Pancreas (tissue), 10 donors: ENCODE measurements at regions not wholly inside any gene's neighbourhood (a gene's known extent, or its start where the extent isn't known, plus 50 kb on each side); places are given as distances from the start of the nearest gene placed in this dataset.

Source experiments
- ATAC-seq, 4 donors: fragments of 200-7000 bp; cut with Tn5 transposase; one replicate each; pipeline versions ENCODE4 v1.8.0 to v1.9.1; 2020; ENCODE audit warnings: mild to moderate bottlenecking in 4 of 4, moderate library complexity in 4 of 4
- DNase-seq, 6 donors: peaks; one replicate each; pipeline ENCODE4 v3.0.0-alpha.2; 2020
- FAIRE-seq: peaks from 2 replicates; lab custom pipeline; 2012; peaks lifted over from hg19 to GRCh38; lab: Jason Lieb, UNC
- H3K27ac ChIP-seq, 4 donors: fragments of 200-600 bp; sonication (generic); 1 replicate in 3 of 4; 2 replicates in 1 of 4; pipeline versions ENCODE4 v1.5.0 to v1.8.0; 2020
- H3K27me3 ChIP-seq, 4 donors: fragments of 200-600 bp; one replicate each; pipeline ENCODE4 v1.8.0; 2021
- H3K36me3 ChIP-seq, 3 donors: fragments of 200-600 bp; sonication (generic) in 1 of 3; one replicate each; pipeline versions ENCODE4 v1.5.0 to v1.8.0; 2020 to 2021
- H3K4me1 ChIP-seq, 3 donors: fragments of 200-600 bp; one replicate each; pipeline ENCODE4 v1.8.0; 2021
- H3K4me3 ChIP-seq, 4 donors: fragments of 200-600 bp; sonication (generic) in 2 of 4; one replicate each; pipeline versions ENCODE4 v1.5.0 to v1.8.0; 2020 to 2021
- H3K9me3 ChIP-seq, 4 donors: fragments of 200-600 bp; one replicate each; pipeline ENCODE4 v1.8.0; 2021
- WGBS, 2 donors: extraction: QIAGEN DNeasy Blood & Tissue Kit; methylation state at CpG; one replicate each; pipeline ENCODE4 v1.1.7; 2013; 5-methylcytosine and 5-hydroxymethylcytosine counted together
- intact Hi-C, 3 donors: fragments of 100-400 bp; cut with DNase I; formaldehyde crosslinking; loops; one replicate each; pipeline versions ENCODE4 v1.11.1 to v1.14.2; 2022
- TF ChIP-seq, protein P1 (sequence below), 4 donors: fragments of 200-600 bp; sonication (generic) in 3 of 4; IDR thresholded peaks; one replicate each; pipeline versions ENCODE4 v1.5.0 to v1.8.0; 2021; ENCODE audit warnings: antibody characterized with exemption in 4 of 4
- donor health status: healthy with polysubstance abuse.
- donor health status: DM: no; HTN: no; CAD: no; lungs with moderate emphysema.
- donor health status: DM: no; HTN: no; CAD: no.
- donor health status: control.
- donor health status: control.
- donor health status: Bipolar disorder and iron deficiency.
- donor health status: DM: yes; HTN: yes; CAD: no.
- donor health status: DM: no; HTN: no; CAD: no.
- donor health status: DM: no; HTN: no; CAD: no.
- donor health status: DM: yes; HTN: yes; CAD: no.

DNA sequence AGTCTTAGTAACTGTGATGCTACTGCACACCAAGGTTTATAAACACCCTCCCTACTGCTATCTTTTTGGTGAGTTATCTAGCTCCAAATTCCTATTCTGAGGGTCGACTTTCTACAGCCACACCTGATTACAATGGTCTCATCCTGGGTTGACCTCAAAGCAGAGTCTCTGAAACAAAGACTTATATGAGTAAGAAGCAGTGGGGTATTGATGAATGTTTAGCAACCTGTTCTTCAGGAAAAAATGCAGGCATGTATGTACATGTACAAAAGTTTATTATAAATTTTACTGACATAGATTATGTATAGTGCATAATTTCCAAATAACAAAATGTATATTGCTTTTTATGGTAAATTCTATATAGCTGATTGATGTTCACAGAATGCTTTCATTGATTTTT, 51.6 kb upstream of the FMNL2 start:
- WGBS, 2 donors = 36 to 63% methylated on average over 1 of the region's 1 CpG
- Histone ChIP-seq H3K4me3 (no peak overlapping the region), H3K27ac (no peak overlapping the region), H3K27me3 (no peaks in the 10 kb centered on the region), H3K4me1 (no peaks in the 10 kb centered on the region), H3K9me3 (no peaks in the 10 kb centered on the region), H3K36me3 (no peaks in the 10 kb centered on the region)
- intact Hi-C loops = no loop called here
- ATAC-seq = no peak
- no peak for FAIRE-seq
- DNase-seq = no peak
- TF ChIP-seq, protein P1, sequence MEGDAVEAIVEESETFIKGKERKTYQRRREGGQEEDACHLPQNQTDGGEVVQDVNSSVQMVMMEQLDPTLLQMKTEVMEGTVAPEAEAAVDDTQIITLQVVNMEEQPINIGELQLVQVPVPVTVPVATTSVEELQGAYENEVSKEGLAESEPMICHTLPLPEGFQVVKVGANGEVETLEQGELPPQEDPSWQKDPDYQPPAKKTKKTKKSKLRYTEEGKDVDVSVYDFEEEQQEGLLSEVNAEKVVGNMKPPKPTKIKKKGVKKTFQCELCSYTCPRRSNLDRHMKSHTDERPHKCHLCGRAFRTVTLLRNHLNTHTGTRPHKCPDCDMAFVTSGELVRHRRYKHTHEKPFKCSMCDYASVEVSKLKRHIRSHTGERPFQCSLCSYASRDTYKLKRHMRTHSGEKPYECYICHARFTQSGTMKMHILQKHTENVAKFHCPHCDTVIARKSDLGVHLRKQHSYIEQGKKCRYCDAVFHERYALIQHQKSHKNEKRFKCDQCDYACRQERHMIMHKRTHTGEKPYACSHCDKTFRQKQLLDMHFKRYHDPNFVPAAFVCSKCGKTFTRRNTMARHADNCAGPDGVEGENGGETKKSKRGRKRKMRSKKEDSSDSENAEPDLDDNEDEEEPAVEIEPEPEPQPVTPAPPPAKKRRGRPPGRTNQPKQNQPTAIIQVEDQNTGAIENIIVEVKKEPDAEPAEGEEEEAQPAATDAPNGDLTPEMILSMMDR (IDR thresholded peaks at IDR 0.05) = no peak

DNA sequence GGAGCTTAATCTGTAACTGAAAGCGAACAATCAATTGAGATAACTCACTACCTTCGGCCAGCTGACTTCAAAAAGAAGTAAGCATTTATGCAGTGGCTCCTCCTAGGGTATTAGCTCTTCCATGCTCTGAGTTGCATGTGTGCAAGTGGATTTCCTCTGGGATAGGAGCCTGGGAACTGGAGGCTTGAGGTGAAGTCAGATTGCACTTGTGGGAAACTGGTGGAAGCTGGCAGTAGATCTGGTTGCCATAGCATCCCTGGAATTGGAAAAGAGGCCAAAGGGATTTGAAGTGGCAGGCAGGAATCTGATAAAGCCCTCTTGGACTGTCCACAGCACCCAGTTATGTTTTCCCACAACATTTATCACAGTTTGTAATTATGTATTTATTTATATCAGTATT, 50.6 kb upstream of the FMNL2 start:
- DNase-seq (no peak), FAIRE-seq (no peak), ATAC-seq (peak in 1 of 4 donors; percentile 41)
- intact Hi-C loops = no loop called here
- H3K36me3 ChIP-seq = no peaks in the 10 kb centered on the region
- no peaks in the 10 kb centered on the region for H3K4me1 ChIP-seq
- H3K27ac ChIP-seq = no peak overlapping the region
- 38 to 46% methylated on average over 2 of the region's 2 CpGs for WGBS, 2 donors
- H3K4me3 ChIP-seq = no peak overlapping the region
- no peaks in the 10 kb centered on the region for H3K27me3 ChIP-seq
- TF ChIP-seq, protein P1 (IDR thresholded peaks at IDR 0.05) = no peak
- H3K9me3 ChIP-seq = no peaks in the 10 kb centered on the region
